Daoy (cell line): ENCODE measurements at regions not wholly inside any gene's neighbourhood (a gene's known extent, or its start where the extent isn't known, plus 50 kb on each side); places are given as distances from the start of the nearest gene placed in this dataset.
"Not testable (repeated sequence)": the region's sequence is repeated elsewhere in the genome, so short reads cannot be mapped to it uniquely, and the experiment has no call there.

Source experiments
- DNase-seq: peaks from one replicate; pipeline ENCODE4 v3.0.0-alpha.2; 2015; ENCODE audit warnings: low read depth

DNA sequence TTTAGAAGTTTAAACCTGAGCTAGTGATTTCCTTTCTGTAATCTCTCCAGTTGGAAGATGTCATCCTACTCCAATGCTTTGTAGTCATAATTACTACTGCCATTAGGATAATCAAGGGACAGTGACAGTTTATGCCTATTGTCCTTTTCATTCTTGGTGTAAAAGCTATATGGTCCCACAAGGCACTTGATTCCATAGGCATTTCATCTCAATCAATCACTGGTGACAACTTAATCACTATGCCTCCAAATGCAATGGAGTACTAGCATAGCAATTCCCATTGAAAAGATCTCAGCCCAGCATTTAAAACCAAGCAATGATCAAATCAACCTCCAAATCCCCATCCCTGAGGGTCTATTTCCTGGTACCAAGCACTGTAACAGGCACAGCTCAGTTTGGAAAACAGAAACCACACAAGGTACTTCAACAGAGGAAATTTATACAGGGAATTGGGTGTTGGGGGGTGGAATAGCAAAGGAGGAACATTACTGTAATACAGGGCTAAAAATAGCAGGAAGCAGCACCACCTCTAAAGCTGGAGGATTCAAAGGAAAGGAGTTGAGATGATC, 51.0 kb downstream of the FHIP2A start:
- no peak for DNase-seq

DNA sequence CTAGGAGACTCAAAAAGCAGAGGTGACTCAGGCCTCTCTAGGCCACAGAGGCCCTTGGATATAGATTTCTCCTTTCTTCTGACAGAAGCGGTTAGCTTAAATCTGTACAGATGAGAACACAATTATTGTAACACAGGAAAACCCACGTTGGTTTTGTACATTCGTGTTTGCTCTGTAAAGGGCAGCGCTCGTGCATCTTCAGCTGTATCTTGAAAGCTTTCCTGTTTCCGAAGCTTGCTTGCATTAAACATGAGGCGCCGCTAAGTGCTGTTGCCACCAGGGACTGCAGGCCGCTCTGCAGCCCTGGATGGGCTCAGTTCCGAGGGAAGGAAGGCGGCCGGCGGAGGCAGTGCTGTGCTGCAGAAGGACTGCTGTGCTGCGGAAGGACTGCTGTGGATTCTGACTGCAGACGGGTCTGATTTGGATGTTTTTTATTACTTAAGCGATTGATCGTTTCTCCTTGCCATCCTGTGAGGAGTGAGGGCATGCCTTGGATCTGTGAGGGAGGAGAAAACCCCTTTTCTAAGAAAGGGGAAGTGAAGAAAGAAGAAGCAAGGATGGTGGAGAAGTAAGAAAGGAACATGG, 53.3 kb downstream of the FHIP2A start:
- peak; percentile 81 for DNase-seq

DNA sequence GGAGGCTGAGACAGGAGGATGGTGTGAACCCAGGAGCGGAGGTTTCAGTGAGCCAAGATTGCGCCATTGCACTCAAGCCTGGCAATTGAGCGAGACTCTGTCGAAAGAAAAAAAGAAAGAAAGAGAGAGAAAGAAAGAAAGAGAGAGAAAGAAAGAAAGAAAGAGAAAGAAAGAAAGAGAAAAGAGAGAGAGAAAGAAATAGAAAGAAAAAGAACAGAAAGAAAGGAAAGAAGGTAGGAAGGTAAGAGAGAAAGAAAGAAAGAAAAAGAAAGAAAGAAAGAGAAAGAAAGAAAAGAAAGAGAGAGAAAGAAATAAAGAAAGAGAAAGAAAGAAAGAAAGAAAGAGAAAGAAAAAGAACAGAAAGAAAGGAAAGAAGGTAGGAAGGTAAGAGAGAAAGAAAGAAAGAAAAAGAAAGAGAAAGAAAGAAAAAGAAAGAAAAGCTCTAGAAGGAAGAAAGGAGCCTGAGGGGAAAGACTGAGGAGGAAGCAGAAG, 54.1 kb downstream of the FHIP2A start:
- not testable (repeated sequence) for DNase-seq

DNA sequence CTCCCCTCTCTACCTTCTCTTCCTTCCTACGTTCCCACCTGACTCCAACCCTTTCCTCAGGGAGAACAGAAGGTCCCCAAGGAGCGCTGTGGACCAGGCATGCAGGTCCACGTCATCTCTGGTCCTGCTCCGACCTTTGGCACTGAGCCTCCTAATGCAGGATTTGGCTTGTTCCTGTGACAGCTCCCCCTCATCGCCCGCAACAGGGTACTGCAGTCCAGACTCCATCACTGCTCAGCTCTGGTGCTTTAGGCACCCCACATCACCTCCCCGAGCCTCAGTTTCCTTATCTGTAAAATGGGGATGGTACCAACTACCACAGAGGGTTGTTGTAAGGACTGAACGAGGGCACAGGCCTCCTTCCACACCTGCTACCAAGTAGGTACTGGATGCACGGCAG, 54.6 kb downstream of the FHIP2A start:
- DNase-seq, result no peak

DNA sequence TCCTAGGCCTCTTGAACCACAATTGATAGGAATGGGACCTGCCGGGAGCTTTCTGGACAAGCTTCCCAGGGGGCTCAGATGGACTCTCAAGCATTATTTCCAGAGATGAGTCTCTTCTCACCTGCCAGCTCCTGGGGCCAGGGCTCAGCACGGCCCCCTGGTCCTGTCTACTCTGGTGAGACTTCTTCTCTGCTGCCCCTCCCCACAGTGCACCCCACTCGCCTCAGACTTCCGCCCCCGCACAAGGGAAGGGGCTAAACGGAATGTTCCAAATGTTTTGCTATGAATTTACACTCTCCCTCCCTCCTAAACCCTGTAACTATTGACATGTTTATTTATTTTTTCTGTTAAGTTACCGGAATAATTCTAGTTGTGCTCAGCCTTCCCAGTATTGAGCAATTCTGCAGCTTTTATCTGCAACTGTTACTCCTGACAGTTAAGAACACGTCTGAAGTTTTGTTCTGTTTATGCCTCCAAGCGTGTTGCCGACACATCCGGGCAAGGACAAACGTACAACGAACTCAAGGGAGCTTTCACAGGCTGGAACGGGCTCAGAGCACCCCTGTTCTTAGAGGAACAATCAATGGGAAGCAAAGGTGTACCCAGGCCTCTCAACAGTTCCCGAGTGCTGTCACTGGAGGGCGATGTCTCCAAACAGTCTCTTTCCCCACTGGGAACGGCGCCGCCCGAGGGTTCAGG, 55.2 kb downstream of the FHIP2A start:
- peak; percentile 73 for DNase-seq

DNA sequence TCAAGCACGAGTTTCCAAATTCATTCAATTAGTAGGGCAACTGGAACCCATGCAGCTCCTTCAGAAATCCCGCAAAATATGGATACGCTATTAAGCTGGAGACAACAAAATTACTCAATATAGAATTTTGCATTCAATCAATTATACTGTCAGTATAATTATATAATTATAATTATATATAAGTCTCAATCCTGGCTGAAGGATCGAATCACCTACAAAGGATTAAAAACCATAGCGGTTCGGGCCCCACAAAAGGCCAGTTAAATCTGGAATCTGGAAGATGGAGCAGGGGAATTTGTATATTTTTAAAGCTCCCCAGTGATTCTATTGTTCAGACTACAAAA, 55.7 kb downstream of the FHIP2A start:
- DNase-seq, result no peak

DNA sequence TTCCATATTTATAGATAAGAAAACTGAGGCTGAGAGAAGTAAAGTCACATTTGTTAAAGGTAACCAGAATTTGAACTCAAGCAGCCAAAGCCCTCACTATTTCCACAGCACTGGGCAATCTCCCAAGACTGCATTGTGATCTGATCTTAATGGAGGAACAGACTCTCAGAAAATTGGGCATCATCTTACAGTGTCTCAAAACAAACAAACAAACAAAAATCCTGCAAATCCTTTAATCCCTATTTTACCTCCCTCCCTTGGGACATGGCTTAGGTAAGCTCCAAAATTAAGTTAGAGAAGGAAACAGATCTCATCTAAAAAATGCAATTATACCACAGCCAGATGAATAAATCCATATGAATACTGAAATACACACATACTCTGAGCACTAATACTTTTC, 57.5 kb downstream of the FHIP2A start:
- no peak for DNase-seq

DNA sequence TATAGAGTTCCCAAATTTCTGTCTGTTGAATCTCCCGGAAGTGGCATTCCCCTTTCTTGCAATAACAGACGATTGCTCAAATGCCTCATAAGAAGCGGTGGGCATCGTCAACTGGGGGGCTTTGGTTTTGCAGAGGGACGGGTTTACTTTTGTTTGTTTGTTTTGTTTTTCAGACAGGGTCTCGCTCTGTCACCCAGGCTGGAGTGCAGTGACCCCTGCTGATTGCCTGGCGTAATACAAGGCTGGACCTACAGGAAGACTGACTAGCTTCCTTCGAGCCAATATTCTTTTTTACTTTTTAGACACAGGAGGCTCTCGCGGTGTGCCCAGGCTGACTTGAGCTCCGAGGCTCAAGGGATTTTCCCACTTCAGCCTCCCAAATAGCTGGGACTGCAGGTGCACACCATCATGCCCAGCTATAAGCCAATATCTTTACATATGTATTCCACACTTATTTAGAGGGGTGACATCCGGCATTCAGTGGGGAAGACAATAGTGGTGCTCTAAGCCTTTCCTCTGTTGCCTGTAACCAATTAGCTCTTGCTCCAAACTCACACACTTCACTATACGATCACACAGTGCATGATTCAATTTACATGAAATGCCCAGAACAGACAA, 58.1 kb downstream of the FHIP2A start:
- DNase-seq, result peak; percentile 29

DNA sequence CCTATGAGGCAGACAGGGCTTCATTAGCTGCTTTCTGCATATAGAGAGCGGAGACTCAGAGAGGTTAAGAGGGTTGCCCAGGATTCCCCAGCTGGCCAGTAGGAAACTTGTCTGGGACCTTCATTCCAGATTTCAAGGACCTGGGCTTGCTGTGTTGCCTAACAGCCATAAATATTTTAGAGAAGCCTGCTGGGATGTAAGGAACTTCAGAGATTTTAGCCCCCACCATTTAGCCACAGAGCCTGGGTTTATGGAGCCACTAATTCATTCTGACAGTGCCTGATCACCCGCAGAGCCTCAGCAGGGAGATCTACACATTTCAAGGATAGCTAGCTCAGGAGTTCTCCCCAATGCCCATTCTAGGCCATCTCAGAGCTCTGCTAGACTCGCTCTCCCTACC, 56.6 kb upstream of the TRUB1 start:
- DNase-seq, result no peak

DNA sequence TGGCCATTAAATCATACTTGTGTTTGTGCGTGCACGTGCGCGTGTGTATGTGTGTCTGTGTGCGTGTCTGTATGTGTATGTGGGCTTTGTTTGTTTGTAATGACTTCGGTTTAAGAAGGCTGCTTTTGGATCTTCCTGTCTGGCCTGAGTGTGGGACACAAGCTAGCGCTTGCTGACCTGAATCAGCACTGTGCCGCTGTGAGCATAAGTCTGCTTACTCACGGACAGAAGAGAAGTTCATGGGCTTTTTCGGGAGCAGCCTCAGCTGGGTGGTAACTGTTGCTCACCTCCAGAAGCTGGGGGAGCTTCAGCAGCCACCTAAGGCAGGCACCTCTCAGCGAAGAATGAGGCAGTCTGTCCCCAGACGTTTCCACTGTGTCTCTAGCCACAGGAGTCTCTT, 56.1 kb upstream of the TRUB1 start:
- DNase-seq, result no peak

DNA sequence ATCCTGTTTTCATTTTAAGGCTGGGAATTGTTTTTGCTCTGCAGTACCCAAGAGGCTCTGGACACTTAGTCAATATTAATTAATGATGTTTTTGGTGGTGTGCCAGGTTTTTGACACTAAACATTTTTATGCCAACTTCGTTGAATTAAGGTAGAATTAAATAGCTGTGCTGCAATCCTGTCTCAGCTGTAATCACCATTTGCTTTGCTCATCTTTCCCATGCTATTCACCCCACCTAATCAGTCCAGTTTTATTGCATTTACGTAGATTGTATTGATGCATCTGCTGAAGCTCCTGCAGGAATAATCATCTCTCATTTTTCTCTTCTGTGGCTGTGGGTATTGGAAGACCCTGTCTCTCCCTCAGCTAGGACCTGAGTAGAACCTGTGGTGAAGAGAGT, 52.6 kb upstream of the TRUB1 start:
- no peak for DNase-seq
